PFSK-1 (cell line): ENCODE measurements at regions not wholly inside any gene's neighbourhood (a gene's known extent, or its start where the extent isn't known, plus 50 kb on each side); places are given as distances from the start of the nearest gene placed in this dataset.

Experiments
- POLR2AphosphoS5 ChIP-seq: IDR thresholded peaks from 2 replicates; pipeline ENCODE4 v1.6.1; 2012; ENCODE audit warnings: low read depth, mild to moderate bottlenecking, control low read depth, low read length, moderate library complexity
- SIN3A ChIP-seq: IDR thresholded peaks from 2 replicates; pipeline ENCODE4 v1.6.1; 2012; ENCODE audit warnings: mild to moderate bottlenecking, low read length, moderate library complexity, borderline replicate concordance; ENCODE audit not compliant: insufficient read depth

- TF ChIP-seq POLR2AphosphoS5 (no peak), SIN3A (no peak)
Measured at GRCh38 chr12:23108957-23109356, 484.0 kb downstream of the ETNK1 start.
